DND-41 (cell line): ENCODE measurements at regions not wholly inside any gene's neighbourhood (a gene's known extent, or its start where the extent isn't known, plus 50 kb on each side); places are given as distances from the start of the nearest gene placed in this dataset.

Experiments
- ATAC-seq: fragments of 200-7000 bp; cut with Tn5 transposase; 3 replicates; pipeline ENCODE4 v1.9.1; 2021; ENCODE audit warnings: low read depth; ENCODE audit not compliant: insufficient read depth
- DNase-seq: peaks from one replicate; pipeline ENCODE4 v3.0.0-alpha.2; 2020
- H2AFZ ChIP-seq: 2 replicates; pipeline ENCODE4 v1.6.0; 2012; ENCODE audit warnings: low read depth, low read length
- H3K27ac ChIP-seq: 2 replicates; pipeline ENCODE4 v1.5.1; 2012; ENCODE audit warnings: low read length, inconsistent platforms
- H3K27me3 ChIP-seq: fragments of 200-600 bp; sonication (generic); 2 replicates; pipeline ENCODE4 v1.6.0; 2012; ENCODE audit warnings: low read length, mild to moderate bottlenecking, inconsistent platforms; ENCODE audit not compliant: insufficient read depth, poor library complexity
- H3K36me3 ChIP-seq: 2 replicates; pipeline ENCODE4 v1.5.1; 2012; ENCODE audit warnings: low read length, inconsistent platforms; ENCODE audit not compliant: insufficient read depth
- H3K4me1 ChIP-seq: 2 replicates; pipeline ENCODE4 v1.5.1; 2012; ENCODE audit warnings: mild to moderate bottlenecking, low read length; ENCODE audit not compliant: insufficient read depth
- H3K4me2 ChIP-seq: 2 replicates; pipeline ENCODE4 v1.6.0; 2012; ENCODE audit warnings: mild to moderate bottlenecking, moderate library complexity, low read length, inconsistent platforms; ENCODE audit not compliant: insufficient read depth
- H3K4me3 ChIP-seq, 2 experiments: fragments of 200-600 bp in 1 of 2; shearing (Covaris generic) in 1 of 2; 2 replicates each; pipeline ENCODE4 v1.5.1; 2012 to 2016; ENCODE audit warnings: inconsistent platforms in 2 of 2, low read length in 2 of 2, mild to moderate bottlenecking in 2 of 2, low read depth in 1 of 2, moderate library complexity in 1 of 2
- H3K79me2 ChIP-seq: 2 replicates; pipeline ENCODE4 v1.6.0; 2012; ENCODE audit warnings: low read length, inconsistent platforms; ENCODE audit not compliant: insufficient read depth
- H3K9ac ChIP-seq: 2 replicates; pipeline ENCODE4 v1.6.0; 2012; ENCODE audit warnings: low read depth, mild to moderate bottlenecking, inconsistent platforms, low read length, moderate library complexity
- H3K9me3 ChIP-seq: 2 replicates; pipeline ENCODE4 v1.5.1; 2012; ENCODE audit warnings: low read length, moderate library complexity, mild to moderate bottlenecking, inconsistent platforms; ENCODE audit not compliant: insufficient read depth, severe bottlenecking
- H4K20me1 ChIP-seq: 2 replicates; pipeline ENCODE4 v1.6.0; 2012; ENCODE audit warnings: low read length; ENCODE audit not compliant: insufficient read depth
- CTCF ChIP-seq: IDR thresholded peaks from 2 replicates; pipeline ENCODE4 v1.5.1; 2012; ENCODE audit warnings: borderline replicate concordance, low read length, moderate library complexity, mild to moderate bottlenecking; ENCODE audit not compliant: poor library complexity, severe bottlenecking; ENCODE audit errors: extremely low read depth
- EZH2 ChIP-seq: IDR thresholded peaks from 3 replicates; pipeline ENCODE4 v1.6.1; 2012; ENCODE audit warnings: borderline replicate concordance, low read depth, mild to moderate bottlenecking, moderate library complexity, low read length, inconsistent platforms; ENCODE audit not compliant: severe bottlenecking

- peak; percentile 3 for DNase-seq
- H3K79me2 ChIP-seq = no peaks in the 10 kb centered on the region
- no peaks in the 10 kb centered on the region for H3K9me3 ChIP-seq
- H3K27me3 ChIP-seq = no peaks in the 10 kb centered on the region
- no peak overlapping the region for H3K4me2 ChIP-seq
- no peaks in the 10 kb centered on the region for H3K36me3 ChIP-seq
- H4K20me1 ChIP-seq = no peaks in the 10 kb centered on the region
- H3K9ac ChIP-seq = no peak overlapping the region
- no peaks in the 10 kb centered on the region for H3K4me1 ChIP-seq
- no peak for TF ChIP-seq EZH2
- TF ChIP-seq CTCF = peak; percentile 79
- no peak overlapping the region for H3K4me3 ChIP-seq
- peak; percentile 87 for ATAC-seq
- H2AFZ ChIP-seq = no peak overlapping the region
- H3K27ac ChIP-seq = no peak overlapping the region
Observed at GRCh38 chr4:31370866-31371465, 650.8 kb downstream of the PCDH7 start.

- ATAC-seq = no peak
Observed at GRCh38 chr4:31374256-31374960, 654.2 kb downstream of the PCDH7 start.

GRCh38 chr4:31375936-31376335, 655.8 kb downstream of the PCDH7 start:
- Histone ChIP-seq H3K36me3 (no peaks in the 10 kb centered on the region), H3K9ac (no peak overlapping the region), H2AFZ (no peak overlapping the region), H4K20me1 (no peaks in the 10 kb centered on the region), H3K4me3 (no peak overlapping the region), H3K4me2 (no peak overlapping the region), H3K4me1 (no peaks in the 10 kb centered on the region), H3K79me2 (no peaks in the 10 kb centered on the region), H3K27me3 (no peaks in the 10 kb centered on the region), H3K27ac (no peak overlapping the region), H3K9me3 (no peaks in the 10 kb centered on the region)
- no peak for DNase-seq
- no peak for ATAC-seq
- no peak for TF ChIP-seq EZH2

More at GRCh38 chr4:31374256-31374960, 654.2 kb downstream of the PCDH7 start:
- H3K4me1 ChIP-seq = no peaks in the 10 kb centered on the region
- no peaks in the 10 kb centered on the region for H3K27me3 ChIP-seq
- H3K9ac ChIP-seq = no peak overlapping the region
- no peaks in the 10 kb centered on the region for H3K79me2 ChIP-seq
- no peak overlapping the region for H3K27ac ChIP-seq
- no peak for TF ChIP-seq EZH2
- no peak for TF ChIP-seq CTCF
- no peaks in the 10 kb centered on the region for H3K9me3 ChIP-seq
- no peaks in the 10 kb centered on the region for H4K20me1 ChIP-seq
- no peak overlapping the region for H3K4me3 ChIP-seq
- no peak overlapping the region for H2AFZ ChIP-seq
- H3K36me3 ChIP-seq = no peaks in the 10 kb centered on the region
- H3K4me2 ChIP-seq = no peak overlapping the region
- no peak for DNase-seq

GRCh38 chr4:31379364-31379763, 659.2 kb downstream of the PCDH7 start:
- ATAC-seq (no peak), DNase-seq (no peak)
- Histone ChIP-seq H3K27ac (no peak overlapping the region), H3K79me2 (no peaks in the 10 kb centered on the region), H2AFZ (no peak overlapping the region), H3K4me2 (no peak overlapping the region), H3K4me1 (no peaks in the 10 kb centered on the region), H3K4me3 (no peak overlapping the region), H3K27me3 (no peaks in the 10 kb centered on the region), H4K20me1 (no peaks in the 10 kb centered on the region), H3K9me3 (no peaks in the 10 kb centered on the region), H3K36me3 (no peaks in the 10 kb centered on the region), H3K9ac (no peak overlapping the region)
- TF ChIP-seq CTCF (no peak), EZH2 (no peak)
